ENCODE measurements at regions not wholly inside any gene's neighbourhood (a gene's known extent, or its start where the extent isn't known, plus 50 kb on each side); places are given as distances from the start of the nearest gene placed in this dataset.
A peak's percentile ranks its signal among the peaks of the same experiment; 100 is the strongest.

GRCh38 chr6:19033683-19034082 lies 646.5 kb downstream of the RNF144B start:
- H3K4me1 ChIP-seq: peaks cover 5 to 40% (median 23%) of the 10 kb centered on the region in 4 donors
- WGBS, 5 donors: 38 to 78% (median 45%) methylated on average over 1 of the region's 1 CpG
- no peaks in the 10 kb centered on the region for H3K27me3 ChIP-seq
- H3K27ac ChIP-seq: peak overlapping the region in 1 of 5 donors; percentile 9
- intact Hi-C loops (cut with DNase I; ENCODE audit: low total_unique reads): no loop called here
- H3K9me3 ChIP-seq: no peaks in the 10 kb centered on the region
- H3K36me3 ChIP-seq: no peaks in the 10 kb centered on the region
- TF ChIP-seq EP300 (IDR thresholded peaks at IDR 0.05) (no peak), POLR2AphosphoS5 (IDR thresholded peaks at IDR 0.05) (no peak), POLR2A (IDR thresholded peaks at IDR 0.05) (no peak), CTCF (IDR thresholded peaks at IDR 0.05) (no peak)
- no peak for DNase-seq
- no peak overlapping the region for H3K4me3 ChIP-seq

- DNase-seq: no peak
- H3K27me3 ChIP-seq: no peaks in the 10 kb centered on the region
- TF ChIP-seq CTCF (IDR thresholded peaks at IDR 0.05) (no peak), EP300 (IDR thresholded peaks at IDR 0.05) (no peak), POLR2AphosphoS5 (IDR thresholded peaks at IDR 0.05) (no peak), POLR2A (IDR thresholded peaks at IDR 0.05) (no peak)
- intact Hi-C loops (cut with DNase I; ENCODE audit: low total_unique reads): no loop called here
- H3K4me1 ChIP-seq: peaks cover 5 to 40% (median 23%) of the 10 kb centered on the region in 4 donors
- no peaks in the 10 kb centered on the region for H3K36me3 ChIP-seq
- H3K27ac ChIP-seq: peak overlapping the region in 3 of 5 donors; percentile 58 to 73 (median 66)
- H3K9me3 ChIP-seq: no peaks in the 10 kb centered on the region
- H3K4me3 ChIP-seq: no peak overlapping the region
- 43 to 53% (median 49%) methylated on average over 2 of the region's 2 CpGs for WGBS, 5 donors
Observed at GRCh38 chr6:19034986-19035385, 647.8 kb downstream of the RNF144B start.

GRCh38 chr6:19035461-19036195 lies 648.5 kb downstream of the RNF144B start:
- WGBS, 5 donors: 41 to 52% (median 46%) methylated on average over 7 of the region's 7 CpGs
- Histone ChIP-seq H3K4me1 (peaks cover 5 to 40% (median 23%) of the 10 kb centered on the region in 4 donors), H3K4me3 (no peak overlapping the region), H3K9me3 (no peaks in the 10 kb centered on the region), H3K27ac (peak overlapping the region in 3 of 5 donors; percentile 58 to 73 (median 66)), H3K27me3 (no peaks in the 10 kb centered on the region), H3K36me3 (no peaks in the 10 kb centered on the region)
- no peak for TF ChIP-seq EP300 (IDR thresholded peaks at IDR 0.05)
- TF ChIP-seq POLR2A (IDR thresholded peaks at IDR 0.05): no peak
- no peak for TF ChIP-seq CTCF (IDR thresholded peaks at IDR 0.05)
- no peak for TF ChIP-seq POLR2AphosphoS5 (IDR thresholded peaks at IDR 0.05)
- intact Hi-C loops (cut with DNase I; ENCODE audit: low total_unique reads): no loop called here
- DNase-seq: peak in 1 of 2 donors; percentile 38

- no peak overlapping the region for H3K4me3 ChIP-seq
- H3K27me3 ChIP-seq: no peaks in the 10 kb centered on the region
- WGBS, 5 donors: 62 to 82% (median 75%) methylated on average over 2 of the region's 2 CpGs
- DNase-seq: no peak
- intact Hi-C loops (cut with DNase I; ENCODE audit: low total_unique reads): no loop called here
- H3K27ac ChIP-seq: peak overlapping the region in 3 of 5 donors; percentile 58 to 73 (median 66)
- no peak for TF ChIP-seq POLR2AphosphoS5 (IDR thresholded peaks at IDR 0.05)
- TF ChIP-seq CTCF (IDR thresholded peaks at IDR 0.05): no peak
- no peak for TF ChIP-seq EP300 (IDR thresholded peaks at IDR 0.05)
- TF ChIP-seq POLR2A (IDR thresholded peaks at IDR 0.05): no peak
- no peaks in the 10 kb centered on the region for H3K9me3 ChIP-seq
- H3K36me3 ChIP-seq: no peaks in the 10 kb centered on the region
- H3K4me1 ChIP-seq: peaks cover 5 to 40% (median 23%) of the 10 kb centered on the region in 4 donors
Observed at GRCh38 chr6:19036196-19036555, 649.0 kb downstream of the RNF144B start.
